GM21390 (cell line): ENCODE measurements at regions not wholly inside any gene's neighbourhood (a gene's known extent, or its start where the extent isn't known, plus 50 kb on each side); places are given as distances from the start of the nearest gene placed in this dataset.
"Not testable (repeated sequence)": the region's sequence is repeated elsewhere in the genome, so short reads cannot be mapped to it uniquely, and the experiment has no call there.

ENCODE experiments used
- ATAC-seq: cut with Tn5 transposase; IDR thresholded peaks from one replicate; pipeline ENCODE4 v1.9.1; 2021; ENCODE audit not compliant: unreplicated experiment

- not testable (repeated sequence) for ATAC-seq
Observed at GRCh38 chrY:17827155-17827554, 52.9 kb downstream of the CDY2B start.

- not testable (repeated sequence) for ATAC-seq
Observed at GRCh38 chrY:17819700-17820099, 60.3 kb downstream of the CDY2B start.

GRCh38 chrY:17819025-17819646 lies 60.9 kb downstream of the CDY2B start:
- ATAC-seq, result not testable (repeated sequence)

GRCh38 chrY:17817076-17818068 lies 62.6 kb downstream of the CDY2B start:
- not testable (repeated sequence) for ATAC-seq

- not testable (repeated sequence) for ATAC-seq
Observed at GRCh38 chrY:17812664-17813063, 67.4 kb downstream of the CDY2B start.

- not testable (repeated sequence) for ATAC-seq
Observed at GRCh38 chrY:17799915-17800314, 80.1 kb downstream of the CDY2B start.

- not testable (repeated sequence) for ATAC-seq
Observed at GRCh38 chrY:17787214-17787613, 92.8 kb downstream of the CDY2B start.

GRCh38 chrY:17766000-17766699 lies 113.9 kb downstream of the CDY2B start:
- ATAC-seq, result not testable (repeated sequence)

GRCh38 chrY:17759213-17759612 lies 120.8 kb downstream of the CDY2B start:
- ATAC-seq, result not testable (repeated sequence)

- ATAC-seq, result not testable (repeated sequence)
Observed at GRCh38 chrY:17752887-17753497, 127.0 kb downstream of the CDY2B start.

GRCh38 chrY:17739852-17740251 lies 140.2 kb downstream of the CDY2B start:
- not testable (repeated sequence) for ATAC-seq

- not testable (repeated sequence) for ATAC-seq
Observed at GRCh38 chrY:17729474-17729873, 150.5 kb downstream of the CDY2B start.

GRCh38 chrY:17716329-17717043 lies 163.5 kb downstream of the CDY2B start:
- not testable (repeated sequence) for ATAC-seq

GRCh38 chrY:17668037-17668436 lies 212.0 kb downstream of the CDY2B start:
- ATAC-seq, result not testable (repeated sequence)

GRCh38 chrY:17643052-17643451 lies 237.0 kb downstream of the CDY2B start:
- not testable (repeated sequence) for ATAC-seq

GRCh38 chrY:17634484-17634883 lies 245.5 kb downstream of the CDY2B start:
- not testable (repeated sequence) for ATAC-seq

- not testable (repeated sequence) for ATAC-seq
Observed at GRCh38 chrY:17611256-17611655, 268.8 kb downstream of the CDY2B start.

- ATAC-seq, result not testable (repeated sequence)
Observed at GRCh38 chrY:17610649-17611048, 269.4 kb downstream of the CDY2B start.

- not testable (repeated sequence) for ATAC-seq
Observed at GRCh38 chrY:17607150-17607549, 272.9 kb downstream of the CDY2B start.

GRCh38 chrY:17599263-17599662 lies 280.8 kb downstream of the CDY2B start:
- ATAC-seq, result not testable (repeated sequence)
